ENCODE measurements at regions not wholly inside any gene's neighbourhood (a gene's known extent, or its start where the extent isn't known, plus 50 kb on each side); places are given as distances from the start of the nearest gene placed in this dataset.

DNA sequence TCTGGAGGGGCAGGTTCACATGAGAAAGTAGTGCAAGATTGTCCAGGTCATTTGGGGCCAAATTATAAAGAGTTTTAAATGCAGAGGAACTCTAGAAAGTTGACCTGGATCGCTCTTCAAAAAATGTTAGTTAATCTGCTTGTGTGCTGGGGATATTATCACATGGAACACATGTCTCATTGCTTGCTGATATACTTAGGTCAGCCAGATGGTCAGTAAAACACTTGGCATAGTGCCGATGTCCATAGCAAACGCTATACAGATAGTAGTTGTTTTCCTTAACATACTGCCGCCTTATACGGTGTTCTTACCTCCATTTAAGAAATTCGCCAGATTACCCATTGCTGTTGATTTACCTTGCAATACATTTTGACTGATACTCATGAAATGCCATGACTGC is 103.4 kb upstream of the CWC22 start:
- TF ChIP-seq, protein P1, sequence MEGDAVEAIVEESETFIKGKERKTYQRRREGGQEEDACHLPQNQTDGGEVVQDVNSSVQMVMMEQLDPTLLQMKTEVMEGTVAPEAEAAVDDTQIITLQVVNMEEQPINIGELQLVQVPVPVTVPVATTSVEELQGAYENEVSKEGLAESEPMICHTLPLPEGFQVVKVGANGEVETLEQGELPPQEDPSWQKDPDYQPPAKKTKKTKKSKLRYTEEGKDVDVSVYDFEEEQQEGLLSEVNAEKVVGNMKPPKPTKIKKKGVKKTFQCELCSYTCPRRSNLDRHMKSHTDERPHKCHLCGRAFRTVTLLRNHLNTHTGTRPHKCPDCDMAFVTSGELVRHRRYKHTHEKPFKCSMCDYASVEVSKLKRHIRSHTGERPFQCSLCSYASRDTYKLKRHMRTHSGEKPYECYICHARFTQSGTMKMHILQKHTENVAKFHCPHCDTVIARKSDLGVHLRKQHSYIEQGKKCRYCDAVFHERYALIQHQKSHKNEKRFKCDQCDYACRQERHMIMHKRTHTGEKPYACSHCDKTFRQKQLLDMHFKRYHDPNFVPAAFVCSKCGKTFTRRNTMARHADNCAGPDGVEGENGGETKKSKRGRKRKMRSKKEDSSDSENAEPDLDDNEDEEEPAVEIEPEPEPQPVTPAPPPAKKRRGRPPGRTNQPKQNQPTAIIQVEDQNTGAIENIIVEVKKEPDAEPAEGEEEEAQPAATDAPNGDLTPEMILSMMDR (IDR thresholded peaks at IDR 0.05): no peak
- TF ChIP-seq POLR2A (IDR thresholded peaks at IDR 0.05): no peak

All from lower leg skin (tissue), 3 donors.